Osteoblast (primary cell): ENCODE measurements at regions not wholly inside any gene's neighbourhood (a gene's known extent, or its start where the extent isn't known, plus 50 kb on each side); places are given as distances from the start of the nearest gene placed in this dataset.

ENCODE experiments used
- DNase-seq: peaks from one replicate; pipeline ENCODE4 v3.0.0; 2011; ENCODE audit warnings: low spot score, mixed read lengths; ENCODE audit not compliant: insufficient read length; ENCODE audit errors: missing footprints
- H2AFZ ChIP-seq: 2 replicates; pipeline ENCODE4 v1.6.0; 2011; ENCODE audit warnings: mild to moderate bottlenecking, low read length
- H3K27ac ChIP-seq: 2 replicates; pipeline ENCODE4 v1.5.1; 2011; ENCODE audit warnings: mild to moderate bottlenecking, low read depth, low read length, moderate library complexity
- H3K27me3 ChIP-seq: 2 replicates; pipeline ENCODE4 v1.6.0; 2012; ENCODE audit warnings: mild to moderate bottlenecking, control low read depth, inconsistent platforms, low read length, moderate library complexity; ENCODE audit not compliant: insufficient read depth
- H3K36me3 ChIP-seq: 2 replicates; pipeline ENCODE4 v1.5.1; 2011; ENCODE audit warnings: mild to moderate bottlenecking, low read length, control low read depth, moderate library complexity; ENCODE audit not compliant: insufficient read depth
- H3K4me1 ChIP-seq: 2 replicates; pipeline ENCODE4 v1.5.1; 2011; ENCODE audit warnings: mild to moderate bottlenecking, low read length, control low read depth, moderate library complexity; ENCODE audit not compliant: insufficient read depth
- H3K4me2 ChIP-seq: 2 replicates; pipeline ENCODE4 v1.6.0; 2011; ENCODE audit warnings: mild to moderate bottlenecking, low read length; ENCODE audit not compliant: insufficient read depth
- H3K4me3 ChIP-seq: fragments of 200-600 bp; sonication (generic); 3 replicates; pipeline ENCODE4 v1.5.1; 2012; ENCODE audit warnings: mild to moderate bottlenecking, low read length, inconsistent platforms; ENCODE audit not compliant: insufficient read depth
- H3K79me2 ChIP-seq: 2 replicates; pipeline ENCODE4 v1.6.0; 2012; ENCODE audit warnings: mild to moderate bottlenecking, low read length, control low read depth, inconsistent platforms; ENCODE audit not compliant: insufficient read depth
- H3K9me3 ChIP-seq: 2 replicates; pipeline ENCODE4 v1.5.1; 2011; ENCODE audit warnings: low read depth, low read length, control low read depth
- H4K20me1 ChIP-seq: 2 replicates; pipeline ENCODE4 v1.6.0; 2012; ENCODE audit warnings: mild to moderate bottlenecking, low read length, control low read depth; ENCODE audit not compliant: insufficient read depth
- CTCF ChIP-seq: IDR thresholded peaks from 2 replicates; pipeline ENCODE4 v1.5.1; 2011; ENCODE audit warnings: mild to moderate bottlenecking, low read depth, low read length, moderate library complexity; ENCODE audit errors: extremely low read depth

GRCh38 chr11:104361975-104362374 is 198.0 kb upstream of the PDGFD start:
- Histone ChIP-seq H3K9me3 (no peaks in the 10 kb centered on the region), H4K20me1 (no peaks in the 10 kb centered on the region), H3K79me2 (no peaks in the 10 kb centered on the region), H3K4me1 (no peaks in the 10 kb centered on the region), H3K27ac (no peak overlapping the region), H3K4me2 (no peak overlapping the region), H3K36me3 (no peaks in the 10 kb centered on the region), H3K4me3 (no peak overlapping the region), H3K27me3 (no peaks in the 10 kb centered on the region), H2AFZ (no peak overlapping the region)
- TF ChIP-seq CTCF: no peak
- no peak for DNase-seq

- no peak for TF ChIP-seq CTCF
- no peaks in the 10 kb centered on the region for H3K27me3 ChIP-seq
- H3K79me2 ChIP-seq: no peaks in the 10 kb centered on the region
- DNase-seq: no peak
- no peaks in the 10 kb centered on the region for H3K4me1 ChIP-seq
- H2AFZ ChIP-seq: no peak overlapping the region
- H4K20me1 ChIP-seq: no peaks in the 10 kb centered on the region
- H3K27ac ChIP-seq: no peak overlapping the region
- no peak overlapping the region for H3K4me3 ChIP-seq
- peaks cover 3% of the 10 kb centered on the region for H3K9me3 ChIP-seq
- no peak overlapping the region for H3K4me2 ChIP-seq
- no peaks in the 10 kb centered on the region for H3K36me3 ChIP-seq
Observed at GRCh38 chr11:104352036-104352435, 188.1 kb upstream of the PDGFD start.

GRCh38 chr11:104343578-104343977 is 179.6 kb upstream of the PDGFD start:
- no peaks in the 10 kb centered on the region for H3K27me3 ChIP-seq
- peaks cover 3% of the 10 kb centered on the region for H3K9me3 ChIP-seq
- no peaks in the 10 kb centered on the region for H3K4me1 ChIP-seq
- no peak overlapping the region for H3K27ac ChIP-seq
- H4K20me1 ChIP-seq: no peaks in the 10 kb centered on the region
- no peaks in the 10 kb centered on the region for H3K36me3 ChIP-seq
- no peak overlapping the region for H3K4me3 ChIP-seq
- no peak overlapping the region for H3K4me2 ChIP-seq
- TF ChIP-seq CTCF: peak; percentile 8
- no peaks in the 10 kb centered on the region for H3K79me2 ChIP-seq
- DNase-seq: peak; percentile 17
- H2AFZ ChIP-seq: no peak overlapping the region

- no peaks in the 10 kb centered on the region for H3K4me1 ChIP-seq
- no peaks in the 10 kb centered on the region for H3K9me3 ChIP-seq
- DNase-seq: no peak
- H3K4me2 ChIP-seq: no peak overlapping the region
- TF ChIP-seq CTCF: no peak
- H3K27me3 ChIP-seq: no peaks in the 10 kb centered on the region
- no peak overlapping the region for H3K27ac ChIP-seq
- H3K4me3 ChIP-seq: no peak overlapping the region
- no peak overlapping the region for H2AFZ ChIP-seq
- H3K36me3 ChIP-seq: no peaks in the 10 kb centered on the region
- H4K20me1 ChIP-seq: no peaks in the 10 kb centered on the region
- no peaks in the 10 kb centered on the region for H3K79me2 ChIP-seq
Observed at GRCh38 chr11:104340590-104340989, 176.6 kb upstream of the PDGFD start.
